Hepatocyte (in vitro differentiated cells): ENCODE measurements at regions not wholly inside any gene's neighbourhood (a gene's known extent, or its start where the extent isn't known, plus 50 kb on each side); places are given as distances from the start of the nearest gene placed in this dataset.

Experiments used
- DNase-seq: peaks from one replicate; pipeline ENCODE4 v3.0.0-alpha.2; 2016; ENCODE audit warnings: low spot score
- H2AFZ ChIP-seq: fragments of 200-600 bp; sonication (generic); 2 replicates; pipeline ENCODE4 v1.6.0; 2016; ENCODE audit warnings: antibody characterized with exemption, mild to moderate bottlenecking
- H3K27ac ChIP-seq: fragments of 200-600 bp; sonication (generic); 2 replicates; pipeline ENCODE4 v1.5.1; 2016; ENCODE audit warnings: mild to moderate bottlenecking
- H3K27me3 ChIP-seq: fragments of 200-600 bp; sonication (generic); 2 replicates; pipeline ENCODE4 v1.6.1; 2016
- H3K36me3 ChIP-seq: fragments of 200-600 bp; sonication (generic); replicated peaks from 2 replicates; pipeline ENCODE4 v1.5.1; 2016; ENCODE audit warnings: low read depth; ENCODE audit not compliant: insufficient read depth
- H3K4me1 ChIP-seq: fragments of 200-600 bp; sonication (generic); 2 replicates; pipeline ENCODE4 v1.5.1; 2016; ENCODE audit warnings: mild to moderate bottlenecking, moderate library complexity; ENCODE audit not compliant: insufficient read depth
- H3K4me2 ChIP-seq: fragments of 200-600 bp; sonication (generic); 2 replicates; pipeline ENCODE4 v1.6.0; 2016
- H3K4me3 ChIP-seq: fragments of 200-600 bp; sonication (generic); 2 replicates; pipeline ENCODE4 v1.5.1; 2016; ENCODE audit warnings: mild to moderate bottlenecking
- H3K79me2 ChIP-seq: fragments of 200-600 bp; sonication (generic); 2 replicates; pipeline ENCODE4 v1.6.0; 2017; ENCODE audit warnings: mild to moderate bottlenecking
- H3K9me2 ChIP-seq: fragments of 200-600 bp; sonication (generic); replicated peaks from 2 replicates; pipeline ENCODE4 v1.6.0; 2017; ENCODE audit warnings: mild to moderate bottlenecking; ENCODE audit not compliant: insufficient read depth
- H3K9me3 ChIP-seq: fragments of 200-600 bp; sonication (generic); 2 replicates; pipeline ENCODE4 v1.5.1; 2016; ENCODE audit warnings: low read depth, mild to moderate bottlenecking
- H4K20me1 ChIP-seq: fragments of 200-600 bp; sonication (generic); 2 replicates; pipeline ENCODE4 v1.6.0; 2016; ENCODE audit warnings: mild to moderate bottlenecking; ENCODE audit not compliant: insufficient read depth, poor library complexity, severe bottlenecking
- CTCF ChIP-seq: fragments of 200-600 bp; sonication (generic); IDR thresholded peaks from 2 replicates; pipeline ENCODE4 v1.5.1; 2016; ENCODE audit warnings: antibody characterized with exemption, mild to moderate bottlenecking; ENCODE audit not compliant: poor library complexity
- EZH2 ChIP-seq: fragments of 200-600 bp; sonication (generic); IDR thresholded peaks from 2 replicates; pipeline ENCODE4 v1.6.1; 2016; ENCODE audit warnings: antibody characterized with exemption, mild to moderate bottlenecking, borderline replicate concordance
- EZH2phosphoT487 ChIP-seq: fragments of 200-600 bp; sonication (generic); IDR thresholded peaks from one replicate; pipeline ENCODE4 v1.6.1; 2018; ENCODE audit warnings: antibody characterized with exemption, mild to moderate bottlenecking, low read depth, moderate library complexity; ENCODE audit not compliant: unreplicated experiment, severe bottlenecking
- WGBS: methylation state at CpG from one replicate; pipeline ENCODE4 v1.1.6; 2016; ENCODE audit warnings: low lambda C conversion rate; ENCODE audit errors: missing lambda C conversion rate; 5-methylcytosine and 5-hydroxymethylcytosine counted together

GRCh38 chr2:145598434-145598833 lies 1078.5 kb upstream of the ZEB2 start:
- no peaks in the 10 kb centered on the region for H3K9me2 ChIP-seq
- no peaks in the 10 kb centered on the region for H3K79me2 ChIP-seq
- H3K27me3 ChIP-seq: no peaks in the 10 kb centered on the region
- H3K4me1 ChIP-seq: no peaks in the 10 kb centered on the region
- H3K36me3 ChIP-seq: no peaks in the 10 kb centered on the region
- TF ChIP-seq EZH2 (no peak), CTCF (no peak), EZH2phosphoT487 (no peak)
- no peak overlapping the region for H3K4me3 ChIP-seq
- DNase-seq: no peak
- no peaks in the 10 kb centered on the region for H3K9me3 ChIP-seq
- H3K27ac ChIP-seq: no peak overlapping the region
- H4K20me1 ChIP-seq: no peaks in the 10 kb centered on the region
- WGBS: 91% methylated on average over 4 of the region's 4 CpGs
- H3K4me2 ChIP-seq: no peak overlapping the region
- no peak overlapping the region for H2AFZ ChIP-seq

GRCh38 chr2:145597809-145598208 lies 1077.9 kb upstream of the ZEB2 start:
- DNase-seq: no peak
- H2AFZ ChIP-seq: no peak overlapping the region
- no peaks in the 10 kb centered on the region for H4K20me1 ChIP-seq
- H3K27me3 ChIP-seq: no peaks in the 10 kb centered on the region
- H3K4me3 ChIP-seq: no peak overlapping the region
- H3K79me2 ChIP-seq: no peaks in the 10 kb centered on the region
- no peaks in the 10 kb centered on the region for H3K9me3 ChIP-seq
- H3K9me2 ChIP-seq: no peaks in the 10 kb centered on the region
- no peak overlapping the region for H3K27ac ChIP-seq
- H3K4me1 ChIP-seq: no peaks in the 10 kb centered on the region
- TF ChIP-seq EZH2phosphoT487 (no peak), EZH2 (no peak), CTCF (no peak)
- no peak overlapping the region for H3K4me2 ChIP-seq
- H3K36me3 ChIP-seq: no peaks in the 10 kb centered on the region

- H3K4me1 ChIP-seq: no peaks in the 10 kb centered on the region
- H3K36me3 ChIP-seq: no peaks in the 10 kb centered on the region
- no peak for DNase-seq
- H2AFZ ChIP-seq: no peak overlapping the region
- no peak overlapping the region for H3K27ac ChIP-seq
- no peaks in the 10 kb centered on the region for H3K27me3 ChIP-seq
- H4K20me1 ChIP-seq: no peaks in the 10 kb centered on the region
- no peaks in the 10 kb centered on the region for H3K79me2 ChIP-seq
- 56% methylated on average over 1 of the region's 1 CpG for WGBS
- H3K4me2 ChIP-seq: no peak overlapping the region
- no peak for TF ChIP-seq EZH2phosphoT487
- no peak for TF ChIP-seq EZH2
- no peak for TF ChIP-seq CTCF
- H3K4me3 ChIP-seq: no peak overlapping the region
- no peaks in the 10 kb centered on the region for H3K9me2 ChIP-seq
- H3K9me3 ChIP-seq: no peaks in the 10 kb centered on the region
Observed at GRCh38 chr2:145597006-145597405, 1077.1 kb upstream of the ZEB2 start.

GRCh38 chr2:145596416-145596815 lies 1076.5 kb upstream of the ZEB2 start:
- no peak overlapping the region for H3K27ac ChIP-seq
- 91% methylated on average over 3 of the region's 3 CpGs for WGBS
- no peaks in the 10 kb centered on the region for H3K4me1 ChIP-seq
- H3K9me3 ChIP-seq: no peaks in the 10 kb centered on the region
- no peaks in the 10 kb centered on the region for H3K36me3 ChIP-seq
- no peak overlapping the region for H3K4me3 ChIP-seq
- H3K79me2 ChIP-seq: no peaks in the 10 kb centered on the region
- no peaks in the 10 kb centered on the region for H3K9me2 ChIP-seq
- no peak for DNase-seq
- no peak overlapping the region for H3K4me2 ChIP-seq
- no peak overlapping the region for H2AFZ ChIP-seq
- no peaks in the 10 kb centered on the region for H4K20me1 ChIP-seq
- H3K27me3 ChIP-seq: no peaks in the 10 kb centered on the region
- TF ChIP-seq CTCF (no peak), EZH2 (no peak), EZH2phosphoT487 (no peak)
